Osteoblast (primary cell): ENCODE measurements at regions not wholly inside any gene's neighbourhood (a gene's known extent, or its start where the extent isn't known, plus 50 kb on each side); places are given as distances from the start of the nearest gene placed in this dataset.
A peak's percentile ranks its signal among the peaks of the same experiment; 100 is the strongest.
"Not testable (repeated sequence)": the region's sequence is repeated elsewhere in the genome, so short reads cannot be mapped to it uniquely, and the experiment has no call there.

Source experiments
- DNase-seq: peaks from one replicate; pipeline ENCODE4 v3.0.0; 2011; ENCODE audit warnings: low spot score, mixed read lengths; ENCODE audit not compliant: insufficient read length; ENCODE audit errors: missing footprints
- H2AFZ ChIP-seq: 2 replicates; pipeline ENCODE4 v1.6.0; 2011; ENCODE audit warnings: mild to moderate bottlenecking, low read length
- H3K27ac ChIP-seq: 2 replicates; pipeline ENCODE4 v1.5.1; 2011; ENCODE audit warnings: mild to moderate bottlenecking, low read depth, low read length, moderate library complexity
- H3K27me3 ChIP-seq: 2 replicates; pipeline ENCODE4 v1.6.0; 2012; ENCODE audit warnings: mild to moderate bottlenecking, control low read depth, inconsistent platforms, low read length, moderate library complexity; ENCODE audit not compliant: insufficient read depth
- H3K36me3 ChIP-seq: 2 replicates; pipeline ENCODE4 v1.5.1; 2011; ENCODE audit warnings: mild to moderate bottlenecking, low read length, control low read depth, moderate library complexity; ENCODE audit not compliant: insufficient read depth
- H3K4me1 ChIP-seq: 2 replicates; pipeline ENCODE4 v1.5.1; 2011; ENCODE audit warnings: mild to moderate bottlenecking, low read length, control low read depth, moderate library complexity; ENCODE audit not compliant: insufficient read depth
- H3K4me2 ChIP-seq: 2 replicates; pipeline ENCODE4 v1.6.0; 2011; ENCODE audit warnings: mild to moderate bottlenecking, low read length; ENCODE audit not compliant: insufficient read depth
- H3K4me3 ChIP-seq: fragments of 200-600 bp; sonication (generic); 3 replicates; pipeline ENCODE4 v1.5.1; 2012; ENCODE audit warnings: mild to moderate bottlenecking, low read length, inconsistent platforms; ENCODE audit not compliant: insufficient read depth
- H3K79me2 ChIP-seq: 2 replicates; pipeline ENCODE4 v1.6.0; 2012; ENCODE audit warnings: mild to moderate bottlenecking, low read length, control low read depth, inconsistent platforms; ENCODE audit not compliant: insufficient read depth
- H3K9me3 ChIP-seq: 2 replicates; pipeline ENCODE4 v1.5.1; 2011; ENCODE audit warnings: low read depth, low read length, control low read depth
- H4K20me1 ChIP-seq: 2 replicates; pipeline ENCODE4 v1.6.0; 2012; ENCODE audit warnings: mild to moderate bottlenecking, low read length, control low read depth; ENCODE audit not compliant: insufficient read depth
- TF ChIP-seq, protein P1 (sequence below): IDR thresholded peaks from 2 replicates; pipeline ENCODE4 v1.5.1; 2011; ENCODE audit warnings: mild to moderate bottlenecking, low read depth, low read length, moderate library complexity; ENCODE audit errors: extremely low read depth

GRCh38 chr4:23084559-23085248 lies 392.0 kb downstream of the GBA3 start:
- H2AFZ ChIP-seq, result peak overlapping the region; percentile 65

GRCh38 chr4:23083391-23083790 lies 390.7 kb downstream of the GBA3 start:
- no peaks in the 10 kb centered on the region for H3K27me3 ChIP-seq
- no peak overlapping the region for H3K27ac ChIP-seq
- peaks cover 8% of the 10 kb centered on the region for H3K4me1 ChIP-seq
- no peak overlapping the region for H2AFZ ChIP-seq
- TF ChIP-seq, protein P1, sequence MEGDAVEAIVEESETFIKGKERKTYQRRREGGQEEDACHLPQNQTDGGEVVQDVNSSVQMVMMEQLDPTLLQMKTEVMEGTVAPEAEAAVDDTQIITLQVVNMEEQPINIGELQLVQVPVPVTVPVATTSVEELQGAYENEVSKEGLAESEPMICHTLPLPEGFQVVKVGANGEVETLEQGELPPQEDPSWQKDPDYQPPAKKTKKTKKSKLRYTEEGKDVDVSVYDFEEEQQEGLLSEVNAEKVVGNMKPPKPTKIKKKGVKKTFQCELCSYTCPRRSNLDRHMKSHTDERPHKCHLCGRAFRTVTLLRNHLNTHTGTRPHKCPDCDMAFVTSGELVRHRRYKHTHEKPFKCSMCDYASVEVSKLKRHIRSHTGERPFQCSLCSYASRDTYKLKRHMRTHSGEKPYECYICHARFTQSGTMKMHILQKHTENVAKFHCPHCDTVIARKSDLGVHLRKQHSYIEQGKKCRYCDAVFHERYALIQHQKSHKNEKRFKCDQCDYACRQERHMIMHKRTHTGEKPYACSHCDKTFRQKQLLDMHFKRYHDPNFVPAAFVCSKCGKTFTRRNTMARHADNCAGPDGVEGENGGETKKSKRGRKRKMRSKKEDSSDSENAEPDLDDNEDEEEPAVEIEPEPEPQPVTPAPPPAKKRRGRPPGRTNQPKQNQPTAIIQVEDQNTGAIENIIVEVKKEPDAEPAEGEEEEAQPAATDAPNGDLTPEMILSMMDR, result no peak
- H4K20me1 ChIP-seq, result no peaks in the 10 kb centered on the region
- H3K79me2 ChIP-seq, result no peaks in the 10 kb centered on the region
- H3K4me3 ChIP-seq, result no peak overlapping the region
- no peaks in the 10 kb centered on the region for H3K36me3 ChIP-seq
- no peak for DNase-seq
- H3K4me2 ChIP-seq, result no peak overlapping the region
- no peaks in the 10 kb centered on the region for H3K9me3 ChIP-seq

More at GRCh38 chr4:23084559-23085248, 392.0 kb downstream of the GBA3 start:
- Histone ChIP-seq H3K4me2 (no peak overlapping the region), H3K79me2 (no peaks in the 10 kb centered on the region), H4K20me1 (no peaks in the 10 kb centered on the region), H3K36me3 (no peaks in the 10 kb centered on the region), H3K4me1 (peaks cover 8% of the 10 kb centered on the region), H3K27me3 (no peaks in the 10 kb centered on the region), H3K9me3 (no peaks in the 10 kb centered on the region), H3K4me3 (no peak overlapping the region), H3K27ac (peak overlapping the region; percentile 4)
- TF ChIP-seq, protein P1, result no peak
- peak; percentile 29 for DNase-seq

DNA sequence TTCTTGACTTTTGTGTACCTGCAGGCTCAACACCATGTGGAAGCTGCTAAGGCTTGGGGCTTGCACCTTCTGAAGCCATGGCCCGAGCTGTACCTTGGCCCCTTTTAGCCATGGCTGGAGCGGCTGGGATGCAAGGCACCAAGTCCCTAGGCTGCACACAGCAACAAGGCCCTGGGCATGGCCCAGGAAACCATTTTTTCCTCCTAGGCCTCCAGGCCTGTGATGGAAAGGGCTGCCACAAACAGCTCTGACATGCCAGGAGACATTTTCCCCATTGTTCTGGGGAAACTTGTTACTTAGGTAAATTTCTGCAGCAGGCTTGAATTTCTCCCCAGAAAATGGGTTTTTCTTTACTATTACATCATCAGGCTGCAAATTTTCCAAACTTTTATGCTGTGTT lies 387.4 kb downstream of the GBA3 start:
- H3K4me1 ChIP-seq, H3K79me2 ChIP-seq, H3K36me3 ChIP-seq, H3K4me3 ChIP-seq, H2AFZ ChIP-seq, H4K20me1 ChIP-seq, DNase-seq, H3K27me3 ChIP-seq, H3K9me3 ChIP-seq, H3K27ac ChIP-seq, H3K4me2 ChIP-seq: not testable (repeated sequence)

- Histone ChIP-seq H4K20me1 (no peaks in the 10 kb centered on the region), H3K4me1 (no peaks in the 10 kb centered on the region), H2AFZ (peak overlapping the region; percentile 27), H3K9me3 (no peaks in the 10 kb centered on the region), H3K27ac (no peak overlapping the region), H3K4me2 (no peak overlapping the region), H3K36me3 (no peaks in the 10 kb centered on the region), H3K79me2 (no peaks in the 10 kb centered on the region), H3K27me3 (no peaks in the 10 kb centered on the region), H3K4me3 (no peak overlapping the region)
- DNase-seq, result no peak
- TF ChIP-seq, protein P1, result no peak
Measured at GRCh38 chr4:23070848-23071570, 378.3 kb downstream of the GBA3 start.
